Peyer's patch (tissue), 4 donors: ENCODE measurements at regions not wholly inside any gene's neighbourhood (a gene's known extent, or its start where the extent isn't known, plus 50 kb on each side); places are given as distances from the start of the nearest gene placed in this dataset.

Experiments used
- CTCF ChIP-seq, 6 experiments: fragments of 450-650 bp in 4 of 6; fragments of 200-600 bp in 2 of 6; sonication (generic) in 1 of 6; IDR thresholded peaks; one replicate each; pipeline ENCODE4 v1.5.1; 2017 to 2019; ENCODE audit warnings: antibody characterized with exemption in 6 of 6, mild to moderate bottlenecking in 3 of 6, moderate library complexity in 1 of 6
- POLR2A ChIP-seq, 2 donors: fragments of 450-650 bp; IDR thresholded peaks; one replicate each; pipeline ENCODE4 v1.5.1; 2017; ENCODE audit warnings: antibody characterized with exemption in 2 of 2, mild to moderate bottlenecking in 2 of 2, moderate library complexity in 2 of 2

GRCh38 chr12:62194031-62194430, 66.2 kb upstream of the USP15 start:
- TF ChIP-seq CTCF (IDR thresholded peaks at IDR 0.05) (no peak), POLR2A (IDR thresholded peaks at IDR 0.05) (no peak)
